ENCODE measurements at regions not wholly inside any gene's neighbourhood (a gene's known extent, or its start where the extent isn't known, plus 50 kb on each side); places are given as distances from the start of the nearest gene placed in this dataset.

- TF ChIP-seq ZNF318 (CRISPR knock-in tag; IDR thresholded peaks at IDR 0.05) (no peak), ADNP (CRISPR knock-in tag; IDR thresholded peaks at IDR 0.05) (no peak), ZNF337 (CRISPR knock-in tag; IDR thresholded peaks at IDR 0.05; ENCODE audit: borderline replicate concordance, low read depth) (no peak), SIX4 (CRISPR knock-in tag; IDR thresholded peaks at IDR 0.05) (no peak), DMTF1 (CRISPR knock-in tag; IDR thresholded peaks at IDR 0.05) (no peak), MAFG (CRISPR knock-in tag; IDR thresholded peaks at IDR 0.05) (no peak), BATF2 (CRISPR knock-in tag; IDR thresholded peaks at IDR 0.05) (no peak), ZSCAN21 (CRISPR knock-in tag; IDR thresholded peaks at IDR 0.05; ENCODE audit: borderline replicate concordance) (peak; percentile 44; the same call in 1 of the 2 replicates), ZNF232 (CRISPR knock-in tag; IDR thresholded peaks at IDR 0.05; ENCODE audit: borderline replicate concordance) (no peak; the same call in 1 of the 2 replicates), KAT2B (IDR thresholded peaks at IDR 0.05; ENCODE audit: borderline replicate concordance, low read depth, low read length) (no peak), TBX3 (IDR thresholded peaks at IDR 0.05; ENCODE audit: borderline replicate concordance) (no peak), ZBTB7B (CRISPR knock-in tag; IDR thresholded peaks at IDR 0.05) (peak; percentile 95), ZNF121 (CRISPR knock-in tag; IDR thresholded peaks at IDR 0.05) (no peak), ZNF558 (CRISPR knock-in tag; IDR thresholded peaks at IDR 0.05; ENCODE audit: borderline replicate concordance) (no peak), ZFP1 (CRISPR knock-in tag; IDR thresholded peaks at IDR 0.05) (no peak), ZNF24 (IDR thresholded peaks at IDR 0.05) (no peak), TCF12 (IDR thresholded peaks at IDR 0.05) (no peak), TCF12 (CRISPR knock-in tag; IDR thresholded peaks at IDR 0.05) (peak; percentile 89; the same call in 1 of the 2 replicates)
Measured at GRCh38 chr7:155953781-155954549, 141.7 kb upstream of the SHH start (continued).

Measured in HepG2 (cell line).